GM20000 (cell line): ENCODE measurements at regions not wholly inside any gene's neighbourhood (a gene's known extent, or its start where the extent isn't known, plus 50 kb on each side); places are given as distances from the start of the nearest gene placed in this dataset.

ENCODE experiments used
- DNase-seq: peaks from one replicate; pipeline ENCODE4 v3.0.0; 2012; ENCODE audit warnings: low spot score
- CTCF ChIP-seq: IDR thresholded peaks from 2 replicates; pipeline ENCODE4 v1.5.1; 2012; ENCODE audit warnings: mild to moderate bottlenecking, control low read depth; ENCODE audit errors: extremely low read depth, missing control alignments

- no peak for TF ChIP-seq CTCF
- no peak for DNase-seq
Observed at GRCh38 chr12:63394349-63394748, 243.3 kb upstream of the AVPR1A start.

- TF ChIP-seq CTCF = no peak
- DNase-seq = no peak
Observed at GRCh38 chr12:63389211-63389610, 238.2 kb upstream of the AVPR1A start.

- no peak for TF ChIP-seq CTCF
- DNase-seq = no peak
Observed at GRCh38 chr12:63387771-63388170, 236.8 kb upstream of the AVPR1A start.

GRCh38 chr12:63382930-63383329, 231.9 kb upstream of the AVPR1A start:
- TF ChIP-seq CTCF = no peak
- no peak for DNase-seq

- no peak for DNase-seq
- TF ChIP-seq CTCF = no peak
Observed at GRCh38 chr12:63362791-63363190, 211.8 kb upstream of the AVPR1A start.

- TF ChIP-seq CTCF = no peak
Observed at GRCh38 chr12:63362166-63362565, 211.2 kb upstream of the AVPR1A start.

GRCh38 chr12:63354969-63355368, 204.0 kb upstream of the AVPR1A start:
- no peak for DNase-seq

More at GRCh38 chr12:63362166-63362565, 211.2 kb upstream of the AVPR1A start:
- no peak for DNase-seq

More at GRCh38 chr12:63354969-63355368, 204.0 kb upstream of the AVPR1A start:
- no peak for TF ChIP-seq CTCF
